OCI-LY3 (cell line): ENCODE measurements at regions not wholly inside any gene's neighbourhood (a gene's known extent, or its start where the extent isn't known, plus 50 kb on each side); places are given as distances from the start of the nearest gene placed in this dataset.

Source experiments
- H2AFZ ChIP-seq: fragments of 200-600, 300-600 bp; shearing (Covaris generic); 2 replicates; pipeline ENCODE4 v1.6.0; 2014; ENCODE audit warnings: antibody characterized with exemption, low read depth, low read length
- H3K27ac ChIP-seq: fragments of 200-600, 300-600 bp; sonication (generic); 2 replicates; pipeline ENCODE4 v1.5.1; 2014; ENCODE audit warnings: mild to moderate bottlenecking, low read length, moderate library complexity, mixed read lengths
- H3K27me3 ChIP-seq: fragments of 200-600, 300-600 bp; sonication (generic); 2 replicates; pipeline ENCODE4 v1.6.1; 2014; ENCODE audit warnings: low read depth, low read length, mixed read lengths
- H3K36me3 ChIP-seq: fragments of 200-600, 300-600 bp; sonication (generic); replicated peaks from 2 replicates; pipeline ENCODE3; 2014; ENCODE audit warnings: low read depth, low read length, mixed read lengths
- H3K4me1 ChIP-seq: fragments of 300-600, 200-600 bp; sonication (generic); 2 replicates; pipeline ENCODE4 v1.6.1; 2014; ENCODE audit warnings: low read length, mixed read lengths
- H3K4me2 ChIP-seq: fragments of 200-600, 300-600 bp; sonication (generic); 2 replicates; pipeline ENCODE4 v1.6.1; 2014; ENCODE audit warnings: low read length, mixed read lengths
- H3K4me3 ChIP-seq: fragments of 300-600, 200-600 bp; sonication (generic); 2 replicates; pipeline ENCODE4 v1.5.1; 2014; ENCODE audit warnings: antibody characterized with exemption, mild to moderate bottlenecking, low read length, moderate library complexity
- H3K79me2 ChIP-seq: fragments of 300-600, 200-600 bp; shearing (Covaris generic); 2 replicates; pipeline ENCODE4 v1.6.1; 2014; ENCODE audit warnings: mild to moderate bottlenecking, low read length, mixed read lengths
- H3K9ac ChIP-seq: fragments of 300-600, 200-600 bp; shearing (Covaris generic); 2 replicates; pipeline ENCODE4 v1.6.0; 2014; ENCODE audit warnings: mild to moderate bottlenecking, low read length, moderate library complexity
- H3K9me3 ChIP-seq: fragments of 200-600, 300-600 bp; shearing (Covaris generic); 2 replicates; pipeline ENCODE4 v1.6.1; 2014; ENCODE audit warnings: low read length, mixed read lengths; ENCODE audit not compliant: insufficient read depth
- H4K20me1 ChIP-seq: fragments of 200-600, 300-600 bp; sonication (generic); 2 replicates; pipeline ENCODE4 v1.6.1; 2016; ENCODE audit warnings: low read length, mixed read lengths; ENCODE audit not compliant: insufficient read depth
- EZH2phosphoT487 ChIP-seq: fragments of 200-600 bp; shearing (Covaris generic); IDR thresholded peaks from 2 replicates; pipeline ENCODE4 v1.6.1; 2018; ENCODE audit warnings: antibody characterized with exemption, mixed run types, low read depth
- TF ChIP-seq, protein P1 (sequence below): fragments of 200-600, 300-600 bp; sonication (generic); IDR thresholded peaks from 2 replicates; pipeline ENCODE4 v1.5.1; 2014; ENCODE audit warnings: antibody characterized with exemption, low read length, low read depth

DNA sequence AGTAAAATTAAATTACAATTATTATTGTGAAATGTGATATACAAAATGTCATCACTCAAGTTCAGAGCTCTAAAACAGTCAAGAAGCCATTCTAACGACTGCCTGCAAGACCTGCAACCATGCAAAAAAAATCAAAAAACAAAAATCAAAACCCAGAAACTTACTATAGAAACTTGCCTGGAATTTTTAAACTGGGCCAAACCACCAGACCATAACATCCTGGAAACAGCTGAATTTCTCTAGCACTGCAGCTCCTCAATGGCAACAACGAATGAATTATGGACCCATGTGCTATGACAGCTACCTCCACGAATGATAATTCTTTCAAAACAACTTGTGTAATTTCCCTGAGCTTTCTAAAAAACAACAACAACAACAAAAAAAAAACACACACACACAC is 130.0 kb upstream of the KCNMB2 start:
- TF ChIP-seq EZH2phosphoT487, result no peak
- TF ChIP-seq, protein P1, sequence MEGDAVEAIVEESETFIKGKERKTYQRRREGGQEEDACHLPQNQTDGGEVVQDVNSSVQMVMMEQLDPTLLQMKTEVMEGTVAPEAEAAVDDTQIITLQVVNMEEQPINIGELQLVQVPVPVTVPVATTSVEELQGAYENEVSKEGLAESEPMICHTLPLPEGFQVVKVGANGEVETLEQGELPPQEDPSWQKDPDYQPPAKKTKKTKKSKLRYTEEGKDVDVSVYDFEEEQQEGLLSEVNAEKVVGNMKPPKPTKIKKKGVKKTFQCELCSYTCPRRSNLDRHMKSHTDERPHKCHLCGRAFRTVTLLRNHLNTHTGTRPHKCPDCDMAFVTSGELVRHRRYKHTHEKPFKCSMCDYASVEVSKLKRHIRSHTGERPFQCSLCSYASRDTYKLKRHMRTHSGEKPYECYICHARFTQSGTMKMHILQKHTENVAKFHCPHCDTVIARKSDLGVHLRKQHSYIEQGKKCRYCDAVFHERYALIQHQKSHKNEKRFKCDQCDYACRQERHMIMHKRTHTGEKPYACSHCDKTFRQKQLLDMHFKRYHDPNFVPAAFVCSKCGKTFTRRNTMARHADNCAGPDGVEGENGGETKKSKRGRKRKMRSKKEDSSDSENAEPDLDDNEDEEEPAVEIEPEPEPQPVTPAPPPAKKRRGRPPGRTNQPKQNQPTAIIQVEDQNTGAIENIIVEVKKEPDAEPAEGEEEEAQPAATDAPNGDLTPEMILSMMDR, result no peak
- no peak overlapping the region for H3K27ac ChIP-seq
- no peaks in the 10 kb centered on the region for H3K4me1 ChIP-seq
- H3K4me3 ChIP-seq, result no peak overlapping the region
- H3K9ac ChIP-seq, result no peak overlapping the region
- no peaks in the 10 kb centered on the region for H3K9me3 ChIP-seq
- no peak overlapping the region for H2AFZ ChIP-seq
- no peaks in the 10 kb centered on the region for H4K20me1 ChIP-seq
- no peaks in the 10 kb centered on the region for H3K79me2 ChIP-seq
- no peak overlapping the region for H3K4me2 ChIP-seq
- H3K27me3 ChIP-seq, result no peaks in the 10 kb centered on the region
- no peaks in the 10 kb centered on the region for H3K36me3 ChIP-seq

DNA sequence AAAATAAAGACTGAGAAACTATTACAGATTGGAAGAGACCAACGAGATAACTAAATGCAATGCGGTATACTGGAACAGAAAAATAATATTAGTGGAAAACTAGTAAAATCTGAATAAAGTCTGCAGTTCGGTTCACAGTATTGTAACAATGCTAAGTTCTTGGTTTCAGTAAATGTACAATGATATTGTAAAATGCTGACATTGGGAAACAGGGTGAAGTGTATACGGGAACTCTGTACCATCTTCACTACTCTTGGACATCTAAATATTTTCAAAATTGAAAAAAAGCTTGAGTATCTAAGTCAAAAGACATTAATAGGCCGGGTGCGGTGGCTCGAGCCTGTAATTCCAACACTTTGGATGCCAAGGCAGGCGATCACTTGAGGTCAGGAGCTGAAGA is 120.9 kb upstream of the KCNMB2 start:
- no peak overlapping the region for H3K27ac ChIP-seq
- H3K9me3 ChIP-seq, result no peaks in the 10 kb centered on the region
- peaks cover 8% of the 10 kb centered on the region for H3K4me1 ChIP-seq
- H3K36me3 ChIP-seq, result no peaks in the 10 kb centered on the region
- H4K20me1 ChIP-seq, result no peaks in the 10 kb centered on the region
- H3K79me2 ChIP-seq, result no peaks in the 10 kb centered on the region
- no peak overlapping the region for H3K4me3 ChIP-seq
- no peak overlapping the region for H3K9ac ChIP-seq
- H2AFZ ChIP-seq, result no peak overlapping the region
- TF ChIP-seq, protein P1, result no peak
- TF ChIP-seq EZH2phosphoT487, result no peak
- H3K4me2 ChIP-seq, result no peak overlapping the region
- H3K27me3 ChIP-seq, result no peaks in the 10 kb centered on the region

DNA sequence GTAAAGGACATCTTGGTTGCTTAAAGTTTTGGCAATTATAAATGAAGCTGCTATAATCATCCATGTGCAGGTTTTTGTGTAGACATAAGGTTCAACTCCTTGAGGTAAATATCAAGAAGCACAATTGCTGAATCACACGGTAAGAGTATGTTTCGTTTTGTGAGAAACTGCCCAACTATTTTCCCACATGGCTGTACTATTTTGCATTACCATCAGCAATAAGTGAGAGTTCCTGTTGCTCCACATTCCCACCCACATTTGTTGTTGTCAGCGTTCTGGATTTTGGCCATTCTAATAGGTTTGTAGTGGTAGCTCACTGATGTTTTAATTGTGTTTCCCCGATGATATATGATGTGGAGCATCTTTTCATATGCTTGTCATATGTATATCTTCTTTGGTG is 118.5 kb upstream of the KCNMB2 start:
- Histone ChIP-seq H3K9me3 (no peaks in the 10 kb centered on the region), H3K4me3 (no peak overlapping the region), H3K79me2 (no peaks in the 10 kb centered on the region), H3K4me1 (peaks cover 8% of the 10 kb centered on the region), H2AFZ (no peak overlapping the region), H3K9ac (no peak overlapping the region), H3K36me3 (no peaks in the 10 kb centered on the region), H4K20me1 (no peaks in the 10 kb centered on the region), H3K27me3 (no peaks in the 10 kb centered on the region), H3K27ac (no peak overlapping the region), H3K4me2 (no peak overlapping the region)
- TF ChIP-seq EZH2phosphoT487, result no peak
- TF ChIP-seq, protein P1, result no peak

DNA sequence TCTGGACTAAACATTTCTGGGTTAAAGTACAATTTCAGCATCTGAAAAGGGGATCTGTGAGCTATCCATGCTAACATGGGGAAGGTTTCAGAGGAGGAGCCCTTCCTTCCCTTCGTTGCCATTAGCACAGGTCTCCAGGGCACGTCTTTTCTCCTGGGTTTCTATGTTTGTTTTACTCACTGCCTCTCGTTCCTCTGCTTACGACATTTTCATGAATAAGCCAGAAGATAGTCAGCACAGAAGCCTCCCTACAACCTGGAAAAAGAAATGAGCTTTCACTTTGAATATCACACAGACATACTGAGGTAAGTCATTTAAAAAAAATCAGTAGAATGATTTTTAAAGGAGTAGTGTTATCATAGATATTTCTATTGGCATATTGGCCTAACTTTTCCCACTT is 117.2 kb upstream of the KCNMB2 start:
- H2AFZ ChIP-seq, result peak overlapping the region; percentile 42; the same call in 1 of the 2 replicates
- H3K4me3 ChIP-seq, result no peak overlapping the region
- peak overlapping the region; percentile 49 for H3K4me2 ChIP-seq
- no peak overlapping the region for H3K27ac ChIP-seq
- H3K9me3 ChIP-seq, result no peaks in the 10 kb centered on the region
- no peaks in the 10 kb centered on the region for H3K27me3 ChIP-seq
- H4K20me1 ChIP-seq, result no peaks in the 10 kb centered on the region
- H3K4me1 ChIP-seq, result peaks cover 8% of the 10 kb centered on the region
- no peaks in the 10 kb centered on the region for H3K79me2 ChIP-seq
- no peak for TF ChIP-seq EZH2phosphoT487
- TF ChIP-seq, protein P1, result no peak
- no peak overlapping the region for H3K9ac ChIP-seq
- H3K36me3 ChIP-seq, result no peaks in the 10 kb centered on the region
